AG04449 (cell line): ENCODE measurements at regions not wholly inside any gene's neighbourhood (a gene's known extent, or its start where the extent isn't known, plus 50 kb on each side); places are given as distances from the start of the nearest gene placed in this dataset.
"Not testable (repeated sequence)": the region's sequence is repeated elsewhere in the genome, so short reads cannot be mapped to it uniquely, and the experiment has no call there.

ENCODE experiments used
- CTCF ChIA-PET: fragments of 350-600 bp; formaldehyde crosslinking; extraction: SDS; loops from one replicate; lab custom pipeline; 2021; ENCODE audit warnings: antibody characterized with exemption; lab: Yijun Ruan, JAX
- POLR2A ChIA-PET: fragments of 400-600, 350-600 bp; formaldehyde crosslinking; extraction: SDS; loops from one replicate; lab custom pipeline; 2020; ENCODE audit warnings: antibody characterized with exemption, inconsistent platforms; lab: Yijun Ruan, JAX
- DNase-seq: peaks from one replicate; pipeline ENCODE4 v3.0.0-alpha.2; 2010; ENCODE audit warnings: low read depth, low spot score
- H3K4me3 ChIP-seq: 2 replicates; pipeline ENCODE4 v1.5.1; 2011; ENCODE audit warnings: low read depth, mild to moderate bottlenecking, control low read depth, low read length
- CTCF ChIP-seq: IDR thresholded peaks from one replicate; pipeline ENCODE4 v1.5.1; 2011; ENCODE audit warnings: mild to moderate bottlenecking, moderate library complexity, low read length, control low read depth, inconsistent platforms; ENCODE audit not compliant: insufficient read depth; ENCODE audit errors: missing control alignments

DNA sequence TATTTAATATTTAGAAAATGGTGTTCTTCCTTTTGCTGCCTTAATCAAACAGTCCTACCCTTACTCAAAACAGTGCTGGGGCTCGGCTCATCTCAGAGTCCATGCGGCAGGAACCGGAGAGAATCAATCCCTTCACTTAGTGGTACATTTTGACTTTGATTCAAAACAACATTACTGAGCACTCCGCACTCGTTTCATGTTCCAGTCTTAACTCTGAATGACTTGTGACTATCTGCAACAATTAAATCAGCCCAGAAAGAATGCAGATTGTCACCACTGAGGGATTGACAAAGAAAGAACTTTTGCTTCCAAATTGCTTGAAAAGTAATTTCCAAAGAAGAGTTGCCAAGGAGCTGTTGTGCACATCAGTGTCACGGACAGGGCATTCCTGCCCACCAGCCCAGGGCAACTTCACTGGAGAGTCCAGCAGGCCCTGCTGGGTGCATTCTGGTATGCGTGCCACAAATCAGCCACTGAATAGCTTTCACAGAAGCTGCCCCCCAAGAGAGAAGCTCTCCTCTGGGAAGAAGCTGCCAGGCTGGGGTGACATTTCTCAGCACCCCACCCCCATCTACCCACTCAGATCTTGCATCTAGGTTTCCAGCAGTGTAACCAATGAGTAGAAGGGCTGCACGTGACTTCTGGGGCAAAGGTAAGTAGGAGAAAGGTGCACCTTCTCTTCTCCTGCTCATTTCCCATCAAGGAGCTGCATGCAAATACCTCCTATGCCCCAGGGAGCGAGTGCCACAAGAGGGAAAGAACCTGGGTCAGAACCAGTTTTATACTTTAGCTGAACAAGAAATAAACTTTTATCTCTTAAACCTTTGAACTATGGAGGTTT, 84.6 kb upstream of the ATP8B1 start:
- CTCF ChIA-PET = interaction anchor here (0.9 to 2.0 kb wide), 3 partner anchors 8 to 234 kb away, joined by 3 to 12 read pairs (median 5); partner anchors contain the start of gene NEDD4L
- H3K4me3 ChIP-seq = no peak overlapping the region
- POLR2A ChIA-PET = no interaction called here
- TF ChIP-seq CTCF = no peak
- no peak for DNase-seq

DNA sequence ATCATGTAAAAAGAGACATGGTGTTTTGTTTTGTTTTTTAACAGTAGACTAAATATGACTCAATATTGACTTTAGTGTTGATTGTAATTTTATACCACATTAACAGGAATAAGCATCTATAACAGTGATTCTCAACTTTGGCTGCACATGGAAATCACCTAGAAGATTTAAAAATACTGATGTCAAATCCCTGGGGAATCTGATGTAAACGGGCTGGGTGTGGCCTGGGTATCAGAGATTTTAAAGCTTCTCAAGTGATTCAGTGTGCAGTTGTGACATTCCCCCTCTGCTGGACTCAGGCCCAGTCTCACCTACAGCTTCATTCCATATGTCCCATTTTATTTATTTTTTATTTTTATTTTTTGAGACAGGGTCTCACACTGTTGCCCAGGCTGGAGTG, 82.8 kb upstream of the ATP8B1 start:
- ChIA-PET CTCF (interaction anchor here (0.7 to 2.0 kb wide), 2 partner anchors 215 to 236 kb away, joined by 3 to 12 read pairs; no protein-coding TSS in a partner anchor), POLR2A (interaction anchor here (0.7 kb wide), 1 partner anchor 89 kb away, joined by 3 read pairs; no protein-coding TSS in a partner anchor)

DNA sequence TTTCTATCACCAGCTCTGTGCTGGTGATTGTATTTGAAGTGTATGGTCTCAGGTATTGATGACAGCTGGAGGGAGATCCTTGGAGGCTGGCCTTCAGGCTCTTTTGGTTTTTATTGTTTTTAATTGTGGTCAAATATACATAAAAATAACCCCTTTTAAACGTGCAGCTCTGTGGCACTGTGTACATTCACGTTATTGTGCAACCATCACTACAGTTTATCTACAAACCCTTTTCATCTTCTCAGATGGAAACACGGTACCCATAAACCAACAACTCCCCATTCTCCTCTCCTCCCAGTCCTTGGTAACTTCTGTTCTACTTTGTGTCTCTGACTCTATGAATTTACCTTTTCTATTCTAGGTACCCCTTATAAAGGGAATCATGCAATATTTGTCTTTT, 79.3 kb upstream of the ATP8B1 start:
- DNase-seq = no peak
- TF ChIP-seq CTCF = no peak
- no peak overlapping the region for H3K4me3 ChIP-seq
- CTCF ChIA-PET = interaction anchor here (0.7 to 4.6 kb wide), 52 partner anchors 8 to 612 kb away, joined by 3 to 46 read pairs (median 4); partner anchors contain the start of gene NEDD4L
- POLR2A ChIA-PET = no interaction called here

More for the DNA sequence above, 82.8 kb upstream of the ATP8B1 start:
- no peak for DNase-seq
- TF ChIP-seq CTCF = no peak
- no peak overlapping the region for H3K4me3 ChIP-seq

- DNase-seq = peak; percentile 38
- CTCF ChIA-PET = interaction anchor here (0.7 to 4.6 kb wide), 56 partner anchors 9 to 613 kb away, joined by 3 to 46 read pairs (median 4); partner anchors contain the start of gene NEDD4L
- TF ChIP-seq CTCF = peak; percentile 95
- no peak overlapping the region for H3K4me3 ChIP-seq
- POLR2A ChIA-PET = interaction anchor here (0.5 kb wide), 1 partner anchor 100 kb away, joined by 3 read pairs; no protein-coding TSS in a partner anchor
Measured at GRCh38 chr18:57881818-57882413, 78.8 kb upstream of the ATP8B1 start.

DNA sequence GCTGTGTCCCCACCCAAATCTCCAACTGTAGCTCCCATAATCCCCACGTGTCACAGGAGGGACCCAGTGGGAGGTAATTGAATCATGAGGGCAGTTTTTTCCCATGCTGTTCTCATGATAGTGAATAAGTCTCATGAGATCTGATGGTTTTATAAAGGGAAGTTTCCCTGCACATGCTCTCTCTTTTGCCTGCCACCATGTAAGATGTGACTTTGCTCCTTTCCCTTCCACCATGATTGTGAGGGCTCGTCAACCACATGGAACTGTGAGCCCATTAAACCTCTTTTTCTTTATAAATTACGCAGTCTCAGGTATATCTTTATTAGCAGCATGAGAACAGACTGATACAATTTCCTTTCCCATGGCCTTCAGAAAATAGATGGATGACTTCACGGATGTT, 76.8 kb upstream of the ATP8B1 start:
- CTCF ChIA-PET = interaction anchor here (0.7 to 4.6 kb wide), 3 partner anchors 8 to 242 kb away, joined by 5 to 20 read pairs (median 6); no protein-coding TSS in a partner anchor
- H3K4me3 ChIP-seq, DNase-seq, POLR2A ChIA-PET: not testable (repeated sequence)

GRCh38 chr18:57869221-57869620, 66.1 kb upstream of the ATP8B1 start:
- TF ChIP-seq CTCF = no peak
- no peak for DNase-seq
- H3K4me3 ChIP-seq = no peak overlapping the region
- ChIA-PET CTCF (interaction anchor here (2.2 kb wide), 1 partner anchor 13 kb away, joined by 8 read pairs; no protein-coding TSS in a partner anchor), POLR2A (no interaction called here)
